ENCODE measurements at regions not wholly inside any gene's neighbourhood (a gene's known extent, or its start where the extent isn't known, plus 50 kb on each side); places are given as distances from the start of the nearest gene placed in this dataset.
"Not testable (repeated sequence)": the region's sequence is repeated elsewhere in the genome, so short reads cannot be mapped to it uniquely, and the experiment has no call there.

- no peak for DNase-seq
Observed at GRCh38 chr18:51248685-51249084, 51.2 kb upstream of the MEX3C start.

- no peak for DNase-seq
Observed at GRCh38 chr18:51250006-51250405, 52.5 kb upstream of the MEX3C start.

- DNase-seq: no peak
Observed at GRCh38 chr18:51250458-51251024, 53.1 kb upstream of the MEX3C start.

- DNase-seq: no peak
Observed at GRCh38 chr18:51251625-51252024, 54.1 kb upstream of the MEX3C start.

- DNase-seq: peak; percentile 91
Observed at GRCh38 chr18:51253476-51253875, 56.0 kb upstream of the MEX3C start.

- no peak for DNase-seq
Observed at GRCh38 chr18:51255693-51256092, 58.2 kb upstream of the MEX3C start.

GRCh38 chr18:51257150-51257549, 59.7 kb upstream of the MEX3C start:
- DNase-seq: no peak

- no peak for DNase-seq
Observed at GRCh38 chr18:51260118-51260517, 62.6 kb upstream of the MEX3C start.

- DNase-seq: not testable (repeated sequence)
Observed at GRCh38 chr18:51266077-51266476, 68.6 kb upstream of the MEX3C start.

- DNase-seq: no peak
Observed at GRCh38 chr18:51266773-51267172, 69.3 kb upstream of the MEX3C start.

GRCh38 chr18:51273437-51273836, 76.0 kb upstream of the MEX3C start:
- no peak for DNase-seq

- no peak for DNase-seq
Observed at GRCh38 chr18:51275712-51276476, 78.4 kb upstream of the MEX3C start.

- peak; percentile 93 for DNase-seq
Observed at GRCh38 chr18:51278045-51278649, 80.7 kb upstream of the MEX3C start.

- DNase-seq: no peak
Observed at GRCh38 chr18:51279367-51279984, 82.0 kb upstream of the MEX3C start.

GRCh38 chr18:51287818-51288508, 90.5 kb upstream of the MEX3C start:
- DNase-seq: no peak

GRCh38 chr18:51288582-51288981, 91.1 kb upstream of the MEX3C start:
- DNase-seq: no peak

GRCh38 chr18:51290860-51291259, 93.4 kb upstream of the MEX3C start:
- peak; percentile 17 for DNase-seq

GRCh38 chr18:51300912-51301311, 103.4 kb upstream of the MEX3C start:
- DNase-seq: no peak

- no peak for DNase-seq
Observed at GRCh38 chr18:51301376-51301775, 103.9 kb upstream of the MEX3C start.

- no peak for DNase-seq
Observed at GRCh38 chr18:51316677-51317076, 119.2 kb upstream of the MEX3C start.

GRCh38 chr18:51321696-51322095, 124.2 kb upstream of the MEX3C start:
- DNase-seq: no peak

- DNase-seq: no peak
Observed at GRCh38 chr18:51323961-51324360, 126.5 kb upstream of the MEX3C start.

- DNase-seq: no peak
Observed at GRCh38 chr18:51330148-51330547, 132.7 kb upstream of the MEX3C start.
